H1 (cell line): ENCODE measurements at regions not wholly inside any gene's neighbourhood (a gene's known extent, or its start where the extent isn't known, plus 50 kb on each side); places are given as distances from the start of the nearest gene placed in this dataset.

Experiments used
- CHD2 ChIP-seq: IDR thresholded peaks from 2 replicates; pipeline ENCODE4 v1.6.1; 2012; ENCODE audit warnings: low read length, improper control_type of control experiment
- CTCF ChIP-seq, 3 experiments: IDR thresholded peaks; 1 replicate in 2 of 3; 2 replicates in 1 of 3; pipeline versions ENCODE4 v1.5.1 to v1.6.1; 2011; ENCODE audit warnings: low read length in 3 of 3, mild to moderate bottlenecking in 3 of 3, inconsistent platforms in 2 of 3, low read depth in 1 of 3, moderate library complexity in 1 of 3; ENCODE audit not compliant: insufficient read depth in 1 of 3; ENCODE audit errors: control extremely low read depth in 1 of 3
- EZH2 ChIP-seq: fragments of 200-600 bp; sonication (generic); IDR thresholded peaks from 2 replicates; pipeline ENCODE4 v1.7.1; 2012; ENCODE audit warnings: low read depth, mild to moderate bottlenecking, moderate library complexity, low read length, inconsistent platforms; ENCODE audit not compliant: severe bottlenecking
- HDAC6 ChIP-seq: IDR thresholded peaks from one replicate; pipeline ENCODE4 v1.7.1; 2012; ENCODE audit warnings: low read depth, mild to moderate bottlenecking, inconsistent platforms, low read length, moderate library complexity
- JUND ChIP-seq: IDR thresholded peaks from 2 replicates; pipeline ENCODE4 v1.6.1; 2011; ENCODE audit warnings: mild to moderate bottlenecking, improper control_type of control experiment, low read length
- NRF1 ChIP-seq: IDR thresholded peaks from 2 replicates; pipeline ENCODE4 v1.6.1; 2011; ENCODE audit warnings: mild to moderate bottlenecking, low read depth, low read length, improper control_type of control experiment
- POLR2A ChIP-seq, 2 experiments: IDR thresholded peaks; 1 replicate in 1 of 2; 2 replicates in 1 of 2; pipeline ENCODE4 v1.6.1; 2011; ENCODE audit warnings: low read depth in 2 of 2, low read length in 2 of 2, mild to moderate bottlenecking in 2 of 2; ENCODE audit errors: control extremely low read depth in 1 of 2
- TAF1 ChIP-seq: IDR thresholded peaks from 2 replicates; pipeline ENCODE4 v1.6.1; 2011; ENCODE audit warnings: mild to moderate bottlenecking, low read depth, low read length
- TAF7 ChIP-seq: optimal IDR thresholded peaks from 2 replicates; pipeline ENCODE3; 2011; ENCODE audit warnings: low read depth, mild to moderate bottlenecking, inconsistent platforms, low read length, moderate library complexity, borderline replicate concordance
- TCF12 ChIP-seq: IDR thresholded peaks from 2 replicates; pipeline ENCODE4 v1.6.1; 2011; ENCODE audit warnings: low read depth, mild to moderate bottlenecking, low read length
- TF ChIP-seq, protein P1 (sequence below): IDR thresholded peaks from 2 replicates; pipeline ENCODE4 v1.6.1; 2012; ENCODE audit warnings: inconsistent platforms

GRCh38 chr15:36108541-36108940 is 470.9 kb upstream of the CDIN1 start:
- TF ChIP-seq TAF7 (no peak), JUND (no peak), HDAC6 (no peak), NRF1 (no peak), TAF1 (no peak), CTCF (IDR thresholded peaks at IDR 0.05; ENCODE audit: control extremely low read depth in 1 of 3, insufficient read depth in 1 of 3, low read depth in 1 of 3, low read length in 3 of 3) (no peak), CHD2 (no peak), TCF12 (no peak), EZH2 (no peak), POLR2A (IDR thresholded peaks at IDR 0.05; ENCODE audit: control extremely low read depth in 1 of 2, low read depth in 2 of 2, low read length in 2 of 2) (no peak)
- TF ChIP-seq, protein P1, sequence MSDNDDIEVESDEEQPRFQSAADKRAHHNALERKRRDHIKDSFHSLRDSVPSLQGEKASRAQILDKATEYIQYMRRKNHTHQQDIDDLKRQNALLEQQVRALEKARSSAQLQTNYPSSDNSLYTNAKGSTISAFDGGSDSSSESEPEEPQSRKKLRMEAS: no peak
